Activated CD8-positive, alpha-beta memory T cell treated with anti-CD3 and anti-CD28 coated beads, Interleukin-2, amount 50 U/mL, for 1 hour (primary cell): ENCODE measurements at regions not wholly inside any gene's neighbourhood (a gene's known extent, or its start where the extent isn't known, plus 50 kb on each side); places are given as distances from the start of the nearest gene placed in this dataset.
"Not testable (repeated sequence)": the region's sequence is repeated elsewhere in the genome, so short reads cannot be mapped to it uniquely, and the experiment has no call there.

ENCODE experiments used
- DNase-seq: peaks from one replicate; pipeline ENCODE4 v3.0.0-alpha.2; 2020; ENCODE audit errors: extremely low read depth

- DNase-seq: not testable (repeated sequence)
Observed at GRCh38 chr3:195999176-195999575, 82.7 kb downstream of the TFRC start.

GRCh38 chr3:195996314-195996713 lies 85.6 kb downstream of the TFRC start:
- DNase-seq: not testable (repeated sequence)

- DNase-seq: not testable (repeated sequence)
Observed at GRCh38 chr3:195994343-195994742, 86.0 kb upstream of the TNK2 start.

GRCh38 chr3:195993671-195994070 lies 85.3 kb upstream of the TNK2 start:
- not testable (repeated sequence) for DNase-seq

- DNase-seq: not testable (repeated sequence)
Observed at GRCh38 chr3:195992956-195993595, 84.7 kb upstream of the TNK2 start.

GRCh38 chr3:195991986-195992385 lies 83.6 kb upstream of the TNK2 start:
- not testable (repeated sequence) for DNase-seq

GRCh38 chr3:195991243-195991642 lies 82.9 kb upstream of the TNK2 start:
- not testable (repeated sequence) for DNase-seq

- not testable (repeated sequence) for DNase-seq
Observed at GRCh38 chr3:195990841-195991174, 82.5 kb upstream of the TNK2 start.

GRCh38 chr3:195989921-195990840 lies 81.8 kb upstream of the TNK2 start:
- DNase-seq: peak; percentile 80

- DNase-seq: not testable (repeated sequence)
Observed at GRCh38 chr3:195989197-195989920, 81.0 kb upstream of the TNK2 start.

GRCh38 chr3:195988764-195989163 lies 80.4 kb upstream of the TNK2 start:
- DNase-seq: not testable (repeated sequence)

- not testable (repeated sequence) for DNase-seq
Observed at GRCh38 chr3:195987001-195987400, 78.7 kb upstream of the TNK2 start.

- DNase-seq: not testable (repeated sequence)
Observed at GRCh38 chr3:195986576-195986975, 78.2 kb upstream of the TNK2 start.

- not testable (repeated sequence) for DNase-seq
Observed at GRCh38 chr3:195985348-195985920, 77.1 kb upstream of the TNK2 start.

GRCh38 chr3:195984392-195985030 lies 76.2 kb upstream of the TNK2 start:
- DNase-seq: not testable (repeated sequence)

- not testable (repeated sequence) for DNase-seq
Observed at GRCh38 chr3:195983880-195984279, 75.5 kb upstream of the TNK2 start.

- not testable (repeated sequence) for DNase-seq
Observed at GRCh38 chr3:195982754-195983153, 74.4 kb upstream of the TNK2 start.

- DNase-seq: not testable (repeated sequence)
Observed at GRCh38 chr3:195981778-195982177, 73.4 kb upstream of the TNK2 start.

- DNase-seq: not testable (repeated sequence)
Observed at GRCh38 chr3:195979877-195980276, 71.5 kb upstream of the TNK2 start.

- not testable (repeated sequence) for DNase-seq
Observed at GRCh38 chr3:195978585-195978984, 70.2 kb upstream of the TNK2 start.

- DNase-seq: not testable (repeated sequence)
Observed at GRCh38 chr3:195976876-195977275, 68.5 kb upstream of the TNK2 start.
